Right atrium auricular region (tissue), 2 donors: ENCODE measurements at regions not wholly inside any gene's neighbourhood (a gene's known extent, or its start where the extent isn't known, plus 50 kb on each side); places are given as distances from the start of the nearest gene placed in this dataset.

Source experiments
- DNase-seq: peaks from one replicate; pipeline ENCODE4 v3.0.0-alpha.2; 2019; ENCODE audit warnings: low spot score
- H3K27ac ChIP-seq, 2 donors: fragments of 200-600 bp; sonication (generic); 1 replicate in 1 of 2; 2 replicates in 1 of 2; pipeline ENCODE4 v1.5.1; 2016 to 2019
- H3K27me3 ChIP-seq, 2 donors: fragments of 200-600 bp; sonication (generic); one replicate each; pipeline versions ENCODE4 v1.5.1 to v1.6.0; 2017 to 2019
- H3K36me3 ChIP-seq: fragments of 200-600 bp; sonication (generic); one replicate; pipeline ENCODE4 v1.5.1; 2016
- H3K4me1 ChIP-seq, 2 donors: fragments of 200-600 bp; sonication (generic); one replicate each; pipeline versions ENCODE4 v1.5.1 to v1.6.0; 2017 to 2019
- H3K4me3 ChIP-seq, 2 donors: fragments of 200-600 bp; sonication (generic); 1 replicate in 1 of 2; 2 replicates in 1 of 2; pipeline ENCODE4 v1.5.1; 2017 to 2019; ENCODE audit warnings: mild to moderate bottlenecking in 1 of 2, moderate library complexity in 1 of 2
- H3K9me3 ChIP-seq, 2 donors: fragments of 200-600 bp; sonication (generic); one replicate each; pipeline ENCODE4 v1.5.1; 2019
- CTCF ChIP-seq, 2 donors: fragments of 200-600 bp; sonication (generic); IDR thresholded peaks; one replicate each; pipeline ENCODE4 v1.5.1; 2019; ENCODE audit warnings: antibody characterized with exemption in 2 of 2

GRCh38 chrX:3219667-3220066, 126.8 kb downstream of the MXRA5 start:
- Histone ChIP-seq H3K4me3 (no peak overlapping the region), H3K27ac (no peak overlapping the region), H3K27me3 (no peaks in the 10 kb centered on the region), H3K4me1 (no peaks in the 10 kb centered on the region), H3K36me3 (no peaks in the 10 kb centered on the region), H3K9me3 (no peaks in the 10 kb centered on the region)
- DNase-seq = no peak
- TF ChIP-seq CTCF (IDR thresholded peaks at IDR 0.05) = no peak

GRCh38 chrX:3219231-3219630, 127.2 kb downstream of the MXRA5 start:
- DNase-seq = no peak
- H3K4me1 ChIP-seq = no peaks in the 10 kb centered on the region
- no peak for TF ChIP-seq CTCF (IDR thresholded peaks at IDR 0.05)
- H3K36me3 ChIP-seq = no peaks in the 10 kb centered on the region
- H3K27me3 ChIP-seq = no peaks in the 10 kb centered on the region
- no peaks in the 10 kb centered on the region for H3K9me3 ChIP-seq
- no peak overlapping the region for H3K27ac ChIP-seq
- H3K4me3 ChIP-seq = no peak overlapping the region

GRCh38 chrX:3218442-3218841, 128.0 kb downstream of the MXRA5 start:
- H3K36me3 ChIP-seq = no peaks in the 10 kb centered on the region
- DNase-seq = no peak
- H3K9me3 ChIP-seq = no peaks in the 10 kb centered on the region
- H3K27ac ChIP-seq = no peak overlapping the region
- no peaks in the 10 kb centered on the region for H3K27me3 ChIP-seq
- no peak overlapping the region for H3K4me3 ChIP-seq
- no peaks in the 10 kb centered on the region for H3K4me1 ChIP-seq
- no peak for TF ChIP-seq CTCF (IDR thresholded peaks at IDR 0.05)

GRCh38 chrX:3216581-3217180, 129.8 kb downstream of the MXRA5 start:
- H3K27me3 ChIP-seq = no peaks in the 10 kb centered on the region
- H3K9me3 ChIP-seq = no peaks in the 10 kb centered on the region
- H3K27ac ChIP-seq = no peak overlapping the region
- no peaks in the 10 kb centered on the region for H3K4me1 ChIP-seq
- no peaks in the 10 kb centered on the region for H3K36me3 ChIP-seq
- no peak for DNase-seq
- no peak for TF ChIP-seq CTCF (IDR thresholded peaks at IDR 0.05)
- H3K4me3 ChIP-seq = no peak overlapping the region

- Histone ChIP-seq H3K36me3 (no peaks in the 10 kb centered on the region), H3K27ac (no peak overlapping the region), H3K4me3 (no peak overlapping the region), H3K4me1 (no peaks in the 10 kb centered on the region), H3K27me3 (no peaks in the 10 kb centered on the region), H3K9me3 (no peaks in the 10 kb centered on the region)
- no peak for TF ChIP-seq CTCF (IDR thresholded peaks at IDR 0.05)
- DNase-seq = no peak
These were observed 131.2 kb downstream of the MXRA5 start for GRCh38 chrX:3215249-3215648.

GRCh38 chrX:3206314-3206713, 140.1 kb downstream of the MXRA5 start:
- H3K9me3 ChIP-seq = no peaks in the 10 kb centered on the region
- H3K27ac ChIP-seq = no peak overlapping the region
- no peaks in the 10 kb centered on the region for H3K4me1 ChIP-seq
- no peak overlapping the region for H3K4me3 ChIP-seq
- H3K27me3 ChIP-seq = no peaks in the 10 kb centered on the region
- DNase-seq = no peak
- no peaks in the 10 kb centered on the region for H3K36me3 ChIP-seq
- no peak for TF ChIP-seq CTCF (IDR thresholded peaks at IDR 0.05)
